ENCODE measurements at regions not wholly inside any gene's neighbourhood (a gene's known extent, or its start where the extent isn't known, plus 50 kb on each side); places are given as distances from the start of the nearest gene placed in this dataset.

GRCh38 chr4:3346146-3346545 lies 53.3 kb downstream of the RGS12 start:
- Histone ChIP-seq H3K27me3 (ENCODE audit: control insufficient read depth in 2 of 2, insufficient read depth in 2 of 2, low read length in 2 of 2) (no peaks in the 10 kb centered on the region), H3K9ac (replicated peaks; ENCODE audit: extremely low read depth, insufficient read depth, low read length) (no peak overlapping the region), H3K9me3 (replicated peaks; ENCODE audit: control insufficient read depth, insufficient read depth, low read length) (no peaks in the 10 kb centered on the region), H3K4me1 (ENCODE audit: control insufficient read depth, extremely low read depth, insufficient read depth, low read length) (peaks cover 25% of the 10 kb centered on the region), H3K36me3 (ENCODE audit: control insufficient read depth in 2 of 2, extremely low read depth in 1 of 2, insufficient read depth in 2 of 2, low read length in 2 of 2) (peaks cover 0 to 6% of the 10 kb centered on the region in 2 experiments), H3K79me2 (ENCODE audit: control insufficient read depth, insufficient read depth, low read length) (peaks cover 23% of the 10 kb centered on the region), H3K9me1 (replicated peaks; ENCODE audit: control insufficient read depth, extremely low read depth, insufficient read depth, low read length) (no peaks in the 10 kb centered on the region), H3K27ac (ENCODE audit: insufficient read depth, low read depth, low read length) (no peak overlapping the region), H4K20me1 (replicated peaks; ENCODE audit: control insufficient read depth, extremely low read depth, insufficient read depth, low read length) (no peaks in the 10 kb centered on the region), H2AFZ (ENCODE audit: low read depth, low read length) (no peak overlapping the region), H3K4me2 (ENCODE audit: insufficient read depth, low read length) (no peak overlapping the region), H3K4me3 (replicated peaks in 1 of 3; ENCODE audit: insufficient read depth in 1 of 3, low read depth in 1 of 3, low read length in 3 of 3) (no peak overlapping the region)
- ChIA-PET CTCF (interaction anchor here (0.5 to 5.5 kb wide), 38 partner anchors 9 to 239 kb away, joined by 3 to 78 read pairs (median 6); partner anchors contain the start of gene HGFAC), POLR2A (interaction anchor here (0.7 to 1.0 kb wide), 2 partner anchors 24 to 95 kb away, joined by 3 to 4 read pairs; no protein-coding TSS in a partner anchor)
- dilution Hi-C loops (cut with MboI; ENCODE audit: extremely low pct_ligation_motif_present, low sequenced_read_pairs) (no loop called here), intact Hi-C loops (cut with micrococcal nuclease) (loop anchor here (1.0 to 5.0 kb wide), 3 partner anchors 41 to 134 kb away; no protein-coding TSS in a partner anchor)
- TF ChIP-seq, protein P1, sequence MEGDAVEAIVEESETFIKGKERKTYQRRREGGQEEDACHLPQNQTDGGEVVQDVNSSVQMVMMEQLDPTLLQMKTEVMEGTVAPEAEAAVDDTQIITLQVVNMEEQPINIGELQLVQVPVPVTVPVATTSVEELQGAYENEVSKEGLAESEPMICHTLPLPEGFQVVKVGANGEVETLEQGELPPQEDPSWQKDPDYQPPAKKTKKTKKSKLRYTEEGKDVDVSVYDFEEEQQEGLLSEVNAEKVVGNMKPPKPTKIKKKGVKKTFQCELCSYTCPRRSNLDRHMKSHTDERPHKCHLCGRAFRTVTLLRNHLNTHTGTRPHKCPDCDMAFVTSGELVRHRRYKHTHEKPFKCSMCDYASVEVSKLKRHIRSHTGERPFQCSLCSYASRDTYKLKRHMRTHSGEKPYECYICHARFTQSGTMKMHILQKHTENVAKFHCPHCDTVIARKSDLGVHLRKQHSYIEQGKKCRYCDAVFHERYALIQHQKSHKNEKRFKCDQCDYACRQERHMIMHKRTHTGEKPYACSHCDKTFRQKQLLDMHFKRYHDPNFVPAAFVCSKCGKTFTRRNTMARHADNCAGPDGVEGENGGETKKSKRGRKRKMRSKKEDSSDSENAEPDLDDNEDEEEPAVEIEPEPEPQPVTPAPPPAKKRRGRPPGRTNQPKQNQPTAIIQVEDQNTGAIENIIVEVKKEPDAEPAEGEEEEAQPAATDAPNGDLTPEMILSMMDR (IDR thresholded peaks at IDR 0.05; ENCODE audit: extremely low read depth in 1 of 2, insufficient read depth in 1 of 2, low read depth in 1 of 2, low read length in 2 of 2), result peak; percentile 70 to 76
- TF ChIP-seq MYC (IDR thresholded peaks at IDR 0.05; ENCODE audit: low read depth, low read length), result no peak
- TF ChIP-seq FOS (IDR thresholded peaks at IDR 0.05; ENCODE audit: borderline replicate concordance, insufficient read depth, low read length), result no peak
- FAIRE-seq (peak; percentile 68), DNase-seq (ENCODE audit: low read depth, low spot score) (peak; percentile 75)
- no TSS peak for BruUV-seq (replicated peaks)

- dilution Hi-C loops (cut with MboI; ENCODE audit: extremely low pct_ligation_motif_present, low sequenced_read_pairs), result no loop called here
- Histone ChIP-seq H3K27me3 (ENCODE audit: control insufficient read depth in 2 of 2, insufficient read depth in 2 of 2, low read length in 2 of 2) (no peaks in the 10 kb centered on the region), H4K20me1 (replicated peaks; ENCODE audit: control insufficient read depth, extremely low read depth, insufficient read depth, low read length) (no peaks in the 10 kb centered on the region), H3K4me1 (ENCODE audit: control insufficient read depth, extremely low read depth, insufficient read depth, low read length) (peaks cover 15% of the 10 kb centered on the region), H3K79me2 (ENCODE audit: control insufficient read depth, insufficient read depth, low read length) (peaks cover 25% of the 10 kb centered on the region), H3K27ac (ENCODE audit: insufficient read depth, low read depth, low read length) (no peak overlapping the region), H3K4me3 (replicated peaks in 1 of 3; ENCODE audit: insufficient read depth in 1 of 3, low read depth in 1 of 3, low read length in 3 of 3) (no peak overlapping the region), H3K9me1 (replicated peaks; ENCODE audit: control insufficient read depth, extremely low read depth, insufficient read depth, low read length) (no peaks in the 10 kb centered on the region), H3K9me3 (replicated peaks; ENCODE audit: control insufficient read depth, insufficient read depth, low read length) (no peaks in the 10 kb centered on the region), H2AFZ (ENCODE audit: low read depth, low read length) (no peak overlapping the region), H3K36me3 (ENCODE audit: control insufficient read depth in 2 of 2, extremely low read depth in 1 of 2, insufficient read depth in 2 of 2, low read length in 2 of 2) (peaks cover 0 to 6% of the 10 kb centered on the region in 2 experiments), H3K4me2 (ENCODE audit: insufficient read depth, low read length) (no peak overlapping the region), H3K9ac (replicated peaks; ENCODE audit: extremely low read depth, insufficient read depth, low read length) (no peak overlapping the region)
- POLR2A ChIA-PET, result no interaction called here
- TF ChIP-seq POLR2A (IDR thresholded peaks at IDR 0.05; ENCODE audit: low read depth, low read length) (no peak), FOS (IDR thresholded peaks at IDR 0.05; ENCODE audit: borderline replicate concordance, insufficient read depth, low read length) (no peak), MAX (IDR thresholded peaks at IDR 0.05; ENCODE audit: insufficient read depth, insufficient read length) (no peak), POLR2AphosphoS5 (IDR thresholded peaks at IDR 0.05; ENCODE audit: insufficient read depth, low read depth, low read length) (no peak), MYC (IDR thresholded peaks at IDR 0.05; ENCODE audit: low read depth, low read length) (no peak), JUN (IDR thresholded peaks at IDR 0.05; ENCODE audit: borderline replicate concordance, insufficient read depth, insufficient read length, low read depth) (no peak), EZH2 (IDR thresholded peaks at IDR 0.05; ENCODE audit: borderline replicate concordance, low read depth, low read length, severe bottlenecking) (no peak), GATA2 (IDR thresholded peaks at IDR 0.05; ENCODE audit: insufficient read depth, insufficient read length, low read depth, low read length) (no peak)
- TF ChIP-seq, protein P1 (IDR thresholded peaks at IDR 0.05; ENCODE audit: extremely low read depth in 1 of 2, insufficient read depth in 1 of 2, low read depth in 1 of 2, low read length in 2 of 2), result no peak
- CTCF ChIA-PET, result interaction anchor here (0.7 to 5.5 kb wide), 2 partner anchors 42 to 95 kb away, joined by 3 to 78 read pairs; partner anchors contain the start of gene HGFAC
- BruUV-seq (replicated peaks), result no TSS peak
- intact Hi-C loops (cut with micrococcal nuclease), result loop anchor here (5.0 kb wide), 1 partner anchor 39 kb away; no protein-coding TSS in a partner anchor
- FAIRE-seq (peak; percentile 28), DNase-seq (ENCODE audit: low read depth, low spot score) (no peak)
Observed at GRCh38 chr4:3347871-3348270, 55.0 kb downstream of the RGS12 start.
